ENCODE measurements at regions not wholly inside any gene's neighbourhood (a gene's known extent, or its start where the extent isn't known, plus 50 kb on each side); places are given as distances from the start of the nearest gene placed in this dataset.

GRCh38 chr14:61940666-61941420 lies 178.6 kb downstream of the SNAPC1 start:
- no peak for DNase-seq (ENCODE audit: low read depth)
- H3K4me3 ChIP-seq (ENCODE audit: low read depth, low read length), result no peak overlapping the region
- TF ChIP-seq CTCF (IDR thresholded peaks at IDR 0.05; ENCODE audit: insufficient read depth, low read length), result no peak

GRCh38 chr14:61941421-61942150 lies 179.4 kb downstream of the SNAPC1 start:
- no peak for DNase-seq (ENCODE audit: low read depth)
- no peak overlapping the region for H3K4me3 ChIP-seq (ENCODE audit: low read depth, low read length)
- TF ChIP-seq CTCF (IDR thresholded peaks at IDR 0.05; ENCODE audit: insufficient read depth, low read length), result no peak

DNA sequence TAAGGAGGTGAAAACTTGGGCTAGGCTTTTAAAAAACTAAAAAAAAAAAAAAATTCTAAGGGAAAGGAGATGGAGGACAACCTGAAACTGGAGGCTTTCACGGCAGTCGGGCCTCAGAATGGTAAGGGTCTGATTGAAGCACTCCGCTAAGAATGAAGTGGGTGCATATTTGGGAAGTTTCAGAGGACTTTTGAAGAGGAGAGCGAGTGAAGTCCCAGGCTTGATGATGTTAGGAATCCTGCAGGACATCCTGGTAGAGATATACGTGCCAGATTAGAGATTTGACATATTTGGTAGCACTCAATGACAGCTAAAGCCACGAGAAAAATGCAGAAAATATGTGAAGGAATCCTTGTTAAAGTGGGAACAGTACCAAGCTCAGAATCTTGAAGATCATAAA lies 186.2 kb downstream of the SNAPC1 start:
- no peak for TF ChIP-seq CTCF (IDR thresholded peaks at IDR 0.05; ENCODE audit: insufficient read depth, low read length)
- no peak for DNase-seq (ENCODE audit: low read depth)
- H3K4me3 ChIP-seq (ENCODE audit: low read depth, low read length), result no peak overlapping the region

DNA sequence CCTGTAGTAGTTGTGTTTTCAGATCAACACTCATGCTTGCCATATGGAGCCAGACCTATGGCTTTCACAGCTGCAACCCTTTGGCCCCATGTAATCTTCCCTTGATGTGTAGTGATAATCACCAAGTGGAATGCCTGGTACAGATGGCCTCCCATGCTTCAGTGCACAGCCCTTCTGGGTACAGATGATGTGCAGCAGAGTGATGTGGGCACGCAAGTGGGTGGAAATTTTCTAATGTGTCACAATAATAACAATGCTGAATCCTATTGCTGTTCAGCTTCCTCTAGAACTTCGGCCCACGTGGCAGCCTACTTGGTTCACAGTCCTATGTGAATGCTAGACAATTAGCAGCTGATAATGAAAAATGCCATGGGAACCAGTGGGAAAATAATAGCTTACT lies 188.1 kb downstream of the SNAPC1 start:
- no peak overlapping the region for H3K4me3 ChIP-seq (ENCODE audit: low read depth, low read length)
- TF ChIP-seq CTCF (IDR thresholded peaks at IDR 0.05; ENCODE audit: insufficient read depth, low read length), result no peak
- DNase-seq (ENCODE audit: low read depth), result no peak

DNA sequence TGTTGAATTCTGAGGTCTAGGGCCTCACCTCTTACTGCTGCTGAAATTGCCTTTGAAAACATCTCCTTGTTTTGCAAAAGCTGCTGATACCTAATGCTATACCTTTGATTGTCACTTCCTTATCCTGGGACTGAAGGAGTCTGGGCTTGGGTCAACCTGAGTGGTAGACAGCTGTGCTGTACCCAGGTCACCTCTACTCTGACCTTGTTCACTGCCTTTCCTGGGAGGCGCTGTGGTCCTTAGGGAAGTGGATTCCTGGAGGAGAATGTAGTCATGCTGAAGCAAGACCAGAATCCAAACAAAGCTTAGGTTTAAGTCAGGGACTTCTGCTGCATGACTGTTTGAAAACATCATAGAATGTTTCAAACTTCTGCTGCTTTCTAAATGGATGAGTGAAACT lies 191.4 kb downstream of the SNAPC1 start:
- H3K4me3 ChIP-seq (ENCODE audit: low read depth, low read length), result no peak overlapping the region
- TF ChIP-seq CTCF (IDR thresholded peaks at IDR 0.05; ENCODE audit: insufficient read depth, low read length), result no peak
- DNase-seq (ENCODE audit: low read depth), result no peak

DNA sequence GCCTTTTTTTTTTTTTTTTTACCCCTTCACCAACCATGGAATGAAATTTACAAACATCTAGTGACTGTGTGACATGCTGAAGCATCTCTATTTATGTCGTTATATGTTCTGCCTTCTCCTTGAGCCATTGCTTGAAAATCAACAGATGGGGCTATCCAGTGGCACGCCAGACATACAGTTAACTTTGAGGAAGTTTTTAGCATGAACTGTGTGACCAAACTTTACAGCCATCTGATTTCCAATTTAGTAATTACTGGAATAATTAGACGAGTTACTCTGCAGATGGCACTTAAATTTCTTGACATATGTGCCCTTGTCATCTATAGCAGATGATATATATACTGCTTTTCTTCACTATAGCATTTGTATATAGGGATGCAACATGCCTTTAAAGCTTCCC lies 192.1 kb downstream of the SNAPC1 start:
- no peak overlapping the region for H3K4me3 ChIP-seq (ENCODE audit: low read depth, low read length)
- no peak for DNase-seq (ENCODE audit: low read depth)
- TF ChIP-seq CTCF (IDR thresholded peaks at IDR 0.05; ENCODE audit: insufficient read depth, low read length), result no peak

Measured in fibroblast of the aortic adventitia (primary cell).